IMR-90 (cell line): ENCODE measurements at regions not wholly inside any gene's neighbourhood (a gene's known extent, or its start where the extent isn't known, plus 50 kb on each side); places are given as distances from the start of the nearest gene placed in this dataset.

Experiments
- ATAC-seq: fragments of 200-7000 bp; cut with Tn5 transposase; 2 replicates; pipeline ENCODE4 v1.9.1; 2020; ENCODE audit warnings: low read depth, mild to moderate bottlenecking, moderate library complexity
- BruUV-seq: library from RNA; stranded (reverse); fragments of 400-500 nt; replicated peaks from 2 replicates; lab custom pipeline; 2021; lab: Mats Ljungman, UMichigan
- CTCF ChIA-PET: fragments of 300-600 bp; formaldehyde crosslinking; extraction: SDS; loops from one replicate; lab custom pipeline; 2021; ENCODE audit warnings: antibody characterized with exemption; lab: Yijun Ruan, JAX
- POLR2A ChIA-PET: fragments of 300-600 bp; sonication (Branson Sonifier 250); formaldehyde crosslinking; loops from one replicate; lab custom pipeline; 2022; ENCODE audit warnings: antibody characterized with exemption; ENCODE audit not compliant: unreplicated experiment; lab: Charles Lee
- DNase-seq: peaks from one replicate; pipeline ENCODE4 v3.0.0; 2013
- H2AFZ ChIP-seq: replicated peaks from 2 replicates; pipeline ENCODE3; 2013; ENCODE audit warnings: low read length, mild to moderate bottlenecking; ENCODE audit not compliant: poor library complexity
- H2AK5ac ChIP-seq: 2 replicates; pipeline ENCODE4 v1.6.1; 2013; ENCODE audit warnings: low read depth, low read length, inconsistent platforms
- H2AK9ac ChIP-seq: replicated peaks from 2 replicates; pipeline ENCODE3; 2013; ENCODE audit warnings: mild to moderate bottlenecking, low read depth, low read length, moderate library complexity; ENCODE audit not compliant: poor library complexity
- H2BK120ac ChIP-seq: 2 replicates; pipeline ENCODE4 v1.6.1; 2013; ENCODE audit warnings: low read depth, low read length, inconsistent platforms
- H2BK15ac ChIP-seq: 3 replicates; pipeline ENCODE4 v1.6.1; 2013; ENCODE audit warnings: low read depth, low read length, inconsistent platforms
- H2BK20ac ChIP-seq: 2 replicates; pipeline ENCODE4 v1.6.1; 2013; ENCODE audit warnings: low read depth, mild to moderate bottlenecking, inconsistent platforms, low read length, moderate library complexity
- H2BK5ac ChIP-seq: 2 replicates; pipeline ENCODE4 v1.6.1; 2013; ENCODE audit warnings: mild to moderate bottlenecking, low read depth, low read length, inconsistent platforms; ENCODE audit not compliant: poor library complexity, severe bottlenecking
- H3K14ac ChIP-seq: replicated peaks from 2 replicates; pipeline ENCODE4 v1.6.1; 2013; ENCODE audit warnings: low read depth, low read length, inconsistent platforms
- H3K18ac ChIP-seq: 2 replicates; pipeline ENCODE4 v1.6.1; 2013; ENCODE audit warnings: low read depth, low read length, control low read depth
- H3K23ac ChIP-seq: 2 replicates; pipeline ENCODE4 v1.6.1; 2013; ENCODE audit warnings: low read depth, low read length, inconsistent platforms
- H3K27ac ChIP-seq: 2 replicates; pipeline ENCODE4 v1.5.1; 2013; ENCODE audit warnings: mild to moderate bottlenecking, control low read depth, low read length; ENCODE audit not compliant: insufficient read depth
- H3K27me3 ChIP-seq: 2 replicates; pipeline ENCODE4 v1.6.1; 2013; ENCODE audit warnings: low read length; ENCODE audit not compliant: control insufficient read depth, insufficient read depth
- H3K36me3 ChIP-seq: 2 replicates; pipeline ENCODE4 v1.6.1; 2013; ENCODE audit warnings: low read length, mixed read lengths; ENCODE audit not compliant: control insufficient read depth, insufficient read depth
- H3K4ac ChIP-seq: 2 replicates; pipeline ENCODE4 v1.6.1; 2013; ENCODE audit warnings: low read depth, low read length, inconsistent platforms
- H3K4me1 ChIP-seq: 2 replicates; pipeline ENCODE4 v1.6.1; 2013; ENCODE audit warnings: low read length, mixed read lengths; ENCODE audit not compliant: control insufficient read depth, insufficient read depth
- H3K4me2 ChIP-seq: 2 replicates; pipeline ENCODE4 v1.6.1; 2013; ENCODE audit warnings: low read depth, mild to moderate bottlenecking, control low read depth, low read length, moderate library complexity
- H3K4me3 ChIP-seq: 2 replicates; pipeline ENCODE4 v1.5.1; 2013; ENCODE audit warnings: low read depth, mild to moderate bottlenecking, control low read depth, low read length, moderate library complexity; ENCODE audit not compliant: insufficient read depth
- H3K56ac ChIP-seq: 2 replicates; pipeline ENCODE4 v1.6.1; 2013; ENCODE audit warnings: low read length, inconsistent platforms; ENCODE audit not compliant: insufficient read depth; ENCODE audit errors: extremely low read depth
- H3K79me1 ChIP-seq, 2 experiments: 2 replicates each; pipeline ENCODE4 v1.6.1; 2013; ENCODE audit warnings: low read length in 2 of 2, inconsistent platforms in 1 of 2, low read depth in 1 of 2
- H3K9ac ChIP-seq: 2 replicates; pipeline ENCODE4 v1.6.1; 2013; ENCODE audit warnings: low read depth, low read length, control low read depth
- H3K9me1 ChIP-seq: 2 replicates; pipeline ENCODE4 v1.6.1; 2013; ENCODE audit warnings: low read length, inconsistent platforms; ENCODE audit not compliant: insufficient read depth
- H3K9me3 ChIP-seq: 2 replicates; pipeline ENCODE4 v1.6.1; 2013; ENCODE audit warnings: low read length; ENCODE audit not compliant: control insufficient read depth, insufficient read depth
- H4K20me1 ChIP-seq: 2 replicates; pipeline ENCODE4 v1.6.1; 2013; ENCODE audit warnings: low read length, inconsistent platforms; ENCODE audit not compliant: insufficient read depth
- H4K5ac ChIP-seq: 2 replicates; pipeline ENCODE4 v1.6.1; 2013; ENCODE audit warnings: mild to moderate bottlenecking, low read depth, low read length, control low read depth
- H4K8ac ChIP-seq, 2 experiments: 2 replicates each; pipeline ENCODE4 v1.6.1; 2013; ENCODE audit warnings: low read depth in 2 of 2, low read length in 2 of 2, control low read depth in 1 of 2, inconsistent platforms in 1 of 2
- H4K91ac ChIP-seq: 2 replicates; pipeline ENCODE4 v1.6.1; 2013; ENCODE audit warnings: low read depth, low read length, inconsistent platforms; ENCODE audit not compliant: insufficient read depth
- BHLHE40 ChIP-seq: fragments of 150-350 bp; IDR thresholded peaks from 2 replicates; pipeline ENCODE4 v1.6.1; 2016; ENCODE audit warnings: mild to moderate bottlenecking, low read depth, low read length
- CEBPB ChIP-seq: IDR thresholded peaks from 2 replicates; pipeline ENCODE4 v1.6.1; 2012; ENCODE audit warnings: low read depth, low read length, improper control_type of control experiment
- CHD1 ChIP-seq: IDR thresholded peaks from 2 replicates; pipeline ENCODE4 v1.6.1; 2012; ENCODE audit warnings: low read depth, low read length, improper control_type of control experiment
- CTCF ChIP-seq: conservative IDR thresholded peaks from 2 replicates; pipeline ENCODE4 v1.5.1; 2012; ENCODE audit warnings: mild to moderate bottlenecking, low read depth, low read length, improper control_type of control experiment
- ELK1 ChIP-seq: fragments of 150-350 bp; IDR thresholded peaks from 2 replicates; pipeline ENCODE4 v1.6.1; 2016; ENCODE audit warnings: low read depth, mild to moderate bottlenecking, low read length, moderate library complexity, borderline replicate concordance
- FOS ChIP-seq: fragments of 150-350 bp; IDR thresholded peaks from 2 replicates; pipeline ENCODE4 v1.6.1; 2016; ENCODE audit warnings: low read depth, low read length
- MAFK ChIP-seq: IDR thresholded peaks from 2 replicates; pipeline ENCODE4 v1.6.1; 2012; ENCODE audit warnings: low read depth, low read length, improper control_type of control experiment
- MAZ ChIP-seq: IDR thresholded peaks from 2 replicates; pipeline ENCODE4 v1.6.1; 2012; ENCODE audit warnings: low read depth, mild to moderate bottlenecking, low read length, improper control_type of control experiment, moderate library complexity, borderline replicate concordance
- MXI1 ChIP-seq: IDR thresholded peaks from 2 replicates; pipeline ENCODE4 v1.6.1; 2012; ENCODE audit warnings: low read depth, mild to moderate bottlenecking, low read length, moderate library complexity, borderline replicate concordance
- NFE2L2 ChIP-seq: fragments of 150-350 bp; IDR thresholded peaks from 2 replicates; pipeline ENCODE4 v1.6.1; 2016; ENCODE audit warnings: low read depth, mild to moderate bottlenecking, low read length
- POLR2A ChIP-seq: IDR thresholded peaks from 2 replicates; pipeline ENCODE4 v1.6.1; 2012; ENCODE audit warnings: mild to moderate bottlenecking, low read depth, low read length
- RAD21 ChIP-seq: IDR thresholded peaks from 2 replicates; pipeline ENCODE4 v1.6.1; 2012; ENCODE audit warnings: low read length, improper control_type of control experiment
- RCOR1 ChIP-seq: IDR thresholded peaks from 2 replicates; pipeline ENCODE4 v1.6.1; 2012; ENCODE audit warnings: mild to moderate bottlenecking, low read length, improper control_type of control experiment; ENCODE audit not compliant: insufficient replicate concordance
- RFX5 ChIP-seq: IDR thresholded peaks from 2 replicates; pipeline ENCODE4 v1.8.0; 2012; ENCODE audit warnings: low read depth, mild to moderate bottlenecking, low read length, moderate library complexity
- SMC3 ChIP-seq: fragments of 150-350 bp; IDR thresholded peaks from 2 replicates; pipeline ENCODE4 v1.6.1; 2016; ENCODE audit warnings: low read depth, mild to moderate bottlenecking, antibody characterized with exemption, low read length, moderate library complexity
- USF2 ChIP-seq: fragments of 150-350 bp; IDR thresholded peaks from 2 replicates; pipeline ENCODE4 v1.6.1; 2017; ENCODE audit warnings: mild to moderate bottlenecking, antibody characterized with exemption, low read length, low read depth
- WGBS, 2 experiments: methylation state at CpG; one replicate each; pipeline versions ENCODE4 v1.1.5 to v1.1.7; 2013; ENCODE audit warnings: missing lambda C conversion rate in 2 of 2; ENCODE audit not compliant: insufficient read length in 1 of 2; ENCODE audit errors: extremely low coverage in 2 of 2; 5-methylcytosine and 5-hydroxymethylcytosine counted together
- dilution Hi-C: fragments of 300-500 bp; cut with HindIII; formaldehyde crosslinking; loops from one replicate; pipeline ENCODE4 v1.14.3; 2018; ENCODE audit warnings: low sequenced_read_pairs; ENCODE audit not compliant: unreplicated experiment
- in situ Hi-C: fragments of 300-500 bp; cut with MboI; formaldehyde crosslinking; loops from 3 replicates; pipeline ENCODE4 v1.14.3; 2019; ENCODE audit warnings: low sequenced_read_pairs, inconsistent platforms, mixed read lengths
- intact Hi-C: fragments of 100-400 bp; cut with micrococcal nuclease; formaldehyde crosslinking; loops from 2 replicates; pipeline ENCODE4 v1.10.0; 2022

- DNase-seq (no peak), ATAC-seq (no peak)
- H3K36me3 ChIP-seq: no peaks in the 10 kb centered on the region
- H2AFZ ChIP-seq: no peak overlapping the region
- no peaks in the 10 kb centered on the region for H3K9me3 ChIP-seq
- H2BK120ac ChIP-seq: no peak overlapping the region
- no peak overlapping the region for H2BK5ac ChIP-seq
- no CpG with 5 or more reads among the region's 1 CpG for WGBS, 2 experiments
- BruUV-seq: no TSS peak
- no peak overlapping the region for H3K14ac ChIP-seq
- H4K20me1 ChIP-seq: no peaks in the 10 kb centered on the region
- no peaks in the 10 kb centered on the region for H3K79me1 ChIP-seq
- H4K8ac ChIP-seq: no peak overlapping the region
- no peaks in the 10 kb centered on the region for H3K4me1 ChIP-seq
- no peak overlapping the region for H3K9ac ChIP-seq
- CTCF ChIA-PET: no interaction called here
- no peak overlapping the region for H4K5ac ChIP-seq
- H2AK5ac ChIP-seq: no peak overlapping the region
- in situ Hi-C loops (no loop called here), intact Hi-C loops (no loop called here), dilution Hi-C loops (no loop called here)
- H2BK20ac ChIP-seq: no peak overlapping the region
- TF ChIP-seq USF2 (no peak), CEBPB (no peak), ELK1 (no peak), CTCF (no peak), RFX5 (no peak), RAD21 (no peak), SMC3 (no peak), POLR2A (no peak), MAZ (no peak), MAFK (no peak), FOS (no peak), BHLHE40 (no peak), NFE2L2 (no peak), CHD1 (no peak), MXI1 (no peak), RCOR1 (no peak)
- no peak overlapping the region for H2BK15ac ChIP-seq
- H3K27ac ChIP-seq: no peak overlapping the region
- H3K56ac ChIP-seq: no peak overlapping the region
- H3K4ac ChIP-seq: no peak overlapping the region
- H3K23ac ChIP-seq: no peak overlapping the region
- no peak overlapping the region for H2AK9ac ChIP-seq
- no peak overlapping the region for H4K91ac ChIP-seq
- no peak overlapping the region for H3K4me2 ChIP-seq
- no peak overlapping the region for H3K4me3 ChIP-seq
- H3K18ac ChIP-seq: no peak overlapping the region
- no peaks in the 10 kb centered on the region for H3K9me1 ChIP-seq
- no peaks in the 10 kb centered on the region for H3K27me3 ChIP-seq
- POLR2A ChIA-PET: no interaction called here
Observed at GRCh38 chr12:66952668-66953067, 273.8 kb upstream of the GRIP1 start.
